ENCODE measurements at regions not wholly inside any gene's neighbourhood (a gene's known extent, or its start where the extent isn't known, plus 50 kb on each side); places are given as distances from the start of the nearest gene placed in this dataset.
"Not testable (repeated sequence)": the region's sequence is repeated elsewhere in the genome, so short reads cannot be mapped to it uniquely, and the experiment has no call there.

- no peak for DNase-seq
Observed at GRCh38 chr1:103344930-103345329, 180.6 kb upstream of the RNPC3 start.

GRCh38 chr1:103341377-103341880 lies 184.1 kb upstream of the RNPC3 start:
- no peak for DNase-seq

DNA sequence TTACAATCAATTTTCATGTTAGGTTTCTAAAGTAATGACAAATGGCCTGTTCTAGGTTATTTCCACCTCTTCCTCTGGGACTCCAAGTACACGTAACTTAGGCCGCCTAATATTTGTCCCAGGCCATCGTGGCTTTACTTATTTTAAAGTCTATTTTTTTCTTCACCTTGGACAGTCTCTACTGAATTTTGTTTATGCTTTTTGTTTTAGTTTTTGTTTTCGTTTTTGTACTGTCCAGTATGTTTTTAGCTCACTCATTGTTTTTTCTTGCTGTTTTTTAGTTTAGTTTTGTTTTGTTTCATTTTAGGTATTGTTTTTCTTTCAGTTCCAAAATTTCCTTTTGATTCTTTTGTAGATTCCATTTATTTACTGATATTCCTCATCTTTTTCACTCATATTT lies 187.7 kb upstream of the RNPC3 start:
- DNase-seq: no peak

- no peak for DNase-seq
Observed at GRCh38 chr1:103336408-103336807, 189.1 kb upstream of the RNPC3 start.

GRCh38 chr1:103333141-103333540 lies 192.4 kb upstream of the RNPC3 start:
- no peak for DNase-seq

GRCh38 chr1:103327054-103327719 lies 198.3 kb upstream of the RNPC3 start:
- DNase-seq: no peak

- DNase-seq: no peak
Observed at GRCh38 chr1:103326595-103326994, 198.9 kb upstream of the RNPC3 start.

- no peak for DNase-seq
Observed at GRCh38 chr1:103309786-103310185, 201.5 kb upstream of the COL11A1 start.

- DNase-seq: no peak
Observed at GRCh38 chr1:103307751-103308150, 199.4 kb upstream of the COL11A1 start.

GRCh38 chr1:103283841-103284669 lies 175.7 kb upstream of the COL11A1 start:
- DNase-seq: no peak

DNA sequence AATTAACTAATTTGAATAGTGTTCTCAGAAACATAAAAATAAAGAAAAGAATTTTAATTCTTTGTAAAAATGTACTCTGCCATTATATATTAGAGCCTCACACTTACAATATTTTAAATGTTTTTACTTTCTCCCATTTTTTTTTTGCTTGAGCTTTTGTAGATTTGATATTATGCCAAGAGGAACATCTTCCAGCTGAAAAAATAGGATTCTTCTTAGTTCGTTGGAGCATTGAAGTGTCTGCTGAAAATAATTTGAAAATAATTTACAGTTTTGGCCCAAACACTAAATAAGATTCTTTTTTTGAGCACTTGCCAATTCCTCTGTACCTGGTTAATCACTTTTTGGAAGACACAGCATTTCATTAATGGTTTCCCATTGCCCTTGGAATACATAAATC lies 175.0 kb upstream of the COL11A1 start:
- DNase-seq: no peak

DNA sequence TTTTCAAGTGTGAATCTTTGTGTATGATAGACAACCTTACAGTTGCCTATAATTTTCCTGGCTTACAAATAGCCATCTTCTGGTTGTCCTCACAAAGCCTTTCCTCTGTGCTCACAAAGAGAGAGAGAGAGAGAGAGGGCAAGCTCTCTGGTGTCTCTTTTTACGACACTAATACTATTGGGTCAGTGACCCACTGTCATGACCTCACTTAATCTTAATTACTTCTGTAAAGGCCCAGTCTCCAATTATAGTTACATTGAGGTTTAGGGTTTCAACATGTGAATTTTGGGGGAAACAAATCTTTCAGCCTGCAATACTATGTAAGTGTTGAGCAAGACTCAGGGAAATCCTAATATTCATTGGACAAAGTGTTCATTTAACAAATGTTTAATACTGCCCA lies 167.4 kb upstream of the COL11A1 start:
- no peak for DNase-seq

GRCh38 chr1:103274886-103275285 lies 166.6 kb upstream of the COL11A1 start:
- DNase-seq: no peak

- no peak for DNase-seq
Observed at GRCh38 chr1:103273106-103273505, 164.8 kb upstream of the COL11A1 start.

DNA sequence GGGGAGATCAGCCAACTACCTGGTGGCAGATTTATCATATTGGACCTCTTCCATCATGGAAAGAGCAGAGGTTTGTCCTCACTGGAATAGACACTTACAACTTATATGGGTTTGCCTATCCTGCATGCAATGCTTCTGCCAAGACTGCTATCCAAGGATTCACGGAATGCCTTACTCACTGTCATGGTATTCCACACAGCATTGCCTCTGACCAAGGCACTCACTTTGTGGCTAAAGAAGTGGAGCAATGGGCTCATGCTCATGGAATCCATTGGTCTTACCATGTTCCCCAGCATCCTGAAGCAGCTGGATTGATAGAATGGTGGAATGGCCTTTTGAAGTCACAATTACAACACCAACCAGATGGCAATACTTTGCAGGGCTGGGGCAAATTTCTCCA lies 163.1 kb upstream of the COL11A1 start:
- not testable (repeated sequence) for DNase-seq

GRCh38 chr1:103267893-103268292 lies 159.6 kb upstream of the COL11A1 start:
- DNase-seq: no peak

- DNase-seq: no peak
Observed at GRCh38 chr1:103267266-103267665, 158.9 kb upstream of the COL11A1 start.

DNA sequence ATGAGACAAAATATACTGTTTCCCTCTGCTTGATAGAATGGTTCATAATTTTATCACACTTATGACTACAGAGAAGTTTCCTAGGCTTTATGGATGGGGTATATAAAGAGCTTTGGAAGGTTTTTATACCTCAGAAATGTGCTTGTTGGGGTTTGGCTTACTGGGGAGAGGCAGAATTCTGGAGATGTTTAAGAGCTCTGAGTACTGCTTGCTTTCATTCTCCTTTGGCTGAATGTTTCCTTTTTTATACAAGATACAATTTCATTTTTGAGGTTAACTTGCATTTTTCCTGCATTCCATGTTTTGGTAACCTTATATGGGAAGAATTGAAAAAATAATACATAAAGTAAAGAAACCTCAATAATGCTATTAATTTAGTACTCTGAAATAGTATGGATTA lies 157.7 kb upstream of the COL11A1 start:
- DNase-seq: no peak

DNA sequence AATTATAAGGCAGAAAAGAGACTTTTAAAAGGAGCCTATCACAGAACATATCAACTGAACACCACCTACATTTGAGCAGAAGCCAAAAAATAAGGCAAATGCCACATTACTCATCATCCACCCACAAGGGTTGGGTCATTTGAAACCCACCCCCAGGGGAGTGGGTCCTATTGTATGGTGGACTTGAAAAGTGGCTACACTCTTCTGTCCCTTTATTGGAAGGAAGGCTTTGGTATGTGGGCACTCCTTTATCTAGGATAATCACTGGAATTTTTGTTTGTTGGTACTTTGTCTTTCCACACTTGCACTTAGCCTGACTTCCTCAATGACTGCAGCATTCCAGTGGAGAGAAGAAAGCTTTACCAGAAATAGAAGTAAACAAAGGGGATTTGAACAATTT lies 157.2 kb upstream of the COL11A1 start:
- DNase-seq: no peak

- no peak for DNase-seq
Observed at GRCh38 chr1:103259982-103260381, 151.7 kb upstream of the COL11A1 start.

GRCh38 chr1:103256490-103256889 lies 148.2 kb upstream of the COL11A1 start:
- DNase-seq: no peak

GRCh38 chr1:103254691-103255090 lies 146.4 kb upstream of the COL11A1 start:
- DNase-seq: no peak

GRCh38 chr1:103250441-103250861 lies 142.1 kb upstream of the COL11A1 start:
- no peak for DNase-seq

All from inflammatory macrophage (primary cell).